Activated CD8-positive, alpha-beta memory T cell treated with anti-CD3 and anti-CD28 coated beads, Interleukin-2, amount 10 ng/mL, durations not matched to agents 7 days and 5 days (primary cell): ENCODE measurements at regions not wholly inside any gene's neighbourhood (a gene's known extent, or its start where the extent isn't known, plus 50 kb on each side); places are given as distances from the start of the nearest gene placed in this dataset.
A peak's percentile ranks its signal among the peaks of the same experiment; 100 is the strongest.

ENCODE experiments used
- ATAC-seq: fragments of 150-1000 bp; cut with Tn5 transposase; one replicate; pipeline ENCODE4 v1.10.0; 2021; ENCODE audit warnings: moderate library complexity
- CTCF ChIA-PET: fragments of 350-600 bp; sonication (Branson Sonifier 250); formaldehyde crosslinking; loops from one replicate; lab custom pipeline; 2021; ENCODE audit warnings: antibody characterized with exemption; lab: Charles Lee
- DNase-seq: peaks from one replicate; pipeline ENCODE4 v3.0.0-alpha.2; 2020
- H3K27ac Mint-ChIP-seq: one replicate; pipeline ENCODE4 v1.8.0; 2021; ENCODE audit warnings: mild to moderate bottlenecking, mixed read lengths
- H3K27me3 Mint-ChIP-seq: one replicate; pipeline ENCODE4 v1.8.0; 2021; ENCODE audit warnings: mixed read lengths
- H3K36me3 Mint-ChIP-seq: one replicate; pipeline ENCODE4 v1.8.0; 2021; ENCODE audit warnings: mild to moderate bottlenecking, mixed read lengths
- H3K4me1 Mint-ChIP-seq: one replicate; pipeline ENCODE4 v1.8.0; 2021; ENCODE audit warnings: mixed read lengths
- H3K4me3 Mint-ChIP-seq: one replicate; pipeline ENCODE4 v1.8.0; 2021; ENCODE audit warnings: mild to moderate bottlenecking, moderate library complexity, mixed read lengths
- H3K9me3 Mint-ChIP-seq: one replicate; pipeline ENCODE4 v1.8.0; 2022; ENCODE audit warnings: low read depth, mixed read lengths

DNA sequence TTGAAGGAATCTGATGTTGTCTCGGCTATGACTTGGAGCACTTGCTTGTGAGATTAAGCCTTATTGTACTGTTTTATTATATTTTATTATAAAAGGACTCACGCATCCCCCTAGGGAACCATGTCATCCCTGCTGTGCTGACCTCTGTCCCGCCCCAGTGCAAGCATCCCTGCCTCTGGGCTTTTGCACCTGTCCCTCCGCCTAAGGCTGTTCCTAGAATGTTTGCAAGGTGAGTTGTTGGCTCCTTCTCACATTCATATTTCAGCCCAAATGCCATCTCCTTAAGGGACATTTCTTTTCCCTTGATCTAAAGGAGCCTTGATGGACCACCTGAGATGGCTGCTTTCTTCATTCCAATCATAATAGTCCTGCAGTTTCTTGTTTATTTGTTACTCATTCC lies 236.9 kb upstream of the IGFBP3 start:
- ATAC-seq (no peak), DNase-seq (no peak)
- H3K27ac Mint-ChIP-seq, result no peak overlapping the region
- peaks cover 4% of the 10 kb centered on the region for H3K4me1 Mint-ChIP-seq
- no peaks in the 10 kb centered on the region for H3K9me3 Mint-ChIP-seq
- no peaks in the 10 kb centered on the region for H3K36me3 Mint-ChIP-seq
- H3K4me3 Mint-ChIP-seq, result no peak overlapping the region
- CTCF ChIA-PET, result no interaction called here
- no peaks in the 10 kb centered on the region for H3K27me3 Mint-ChIP-seq

- Mint-ChIP-seq H3K9me3 (peaks cover 2% of the 10 kb centered on the region), H3K4me1 (peaks cover 4% of the 10 kb centered on the region), H3K27ac (no peak overlapping the region), H3K4me3 (no peak overlapping the region), H3K36me3 (no peaks in the 10 kb centered on the region), H3K27me3 (no peaks in the 10 kb centered on the region)
- no peak for ATAC-seq
- CTCF ChIA-PET, result no interaction called here
- DNase-seq, result no peak
These were observed 236.3 kb upstream of the IGFBP3 start for GRCh38 chr7:46157404-46157803.

GRCh38 chr7:46156853-46157252 lies 235.8 kb upstream of the IGFBP3 start:
- H3K27ac Mint-ChIP-seq, result no peak overlapping the region
- CTCF ChIA-PET, result no interaction called here
- DNase-seq (no peak), ATAC-seq (no peak)
- H3K36me3 Mint-ChIP-seq, result no peaks in the 10 kb centered on the region
- no peak overlapping the region for H3K4me3 Mint-ChIP-seq
- peaks cover 4% of the 10 kb centered on the region for H3K4me1 Mint-ChIP-seq
- H3K9me3 Mint-ChIP-seq, result peaks cover 2% of the 10 kb centered on the region
- H3K27me3 Mint-ChIP-seq, result no peaks in the 10 kb centered on the region

DNA sequence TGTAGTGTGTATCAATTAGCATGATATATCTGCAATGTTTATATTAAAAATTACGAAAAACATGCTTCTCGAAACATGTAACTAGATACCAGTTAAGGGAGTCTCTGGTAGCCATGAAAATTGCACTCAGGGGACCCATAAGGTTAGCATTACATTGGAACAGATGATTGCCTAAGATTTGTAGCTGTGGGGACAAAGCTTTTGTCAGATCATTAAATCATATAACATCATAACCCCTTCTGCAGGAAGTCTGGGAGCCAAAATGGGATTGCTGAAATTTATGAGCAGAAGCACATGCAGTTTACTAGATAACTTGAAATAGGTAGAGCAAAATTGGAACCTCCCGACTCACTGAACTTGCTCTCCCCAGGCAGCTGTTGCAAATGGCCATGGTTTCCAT lies 235.0 kb upstream of the IGFBP3 start:
- Mint-ChIP-seq H3K4me3 (no peak overlapping the region), H3K36me3 (no peaks in the 10 kb centered on the region), H3K4me1 (peaks cover 4% of the 10 kb centered on the region), H3K27ac (no peak overlapping the region), H3K27me3 (no peaks in the 10 kb centered on the region), H3K9me3 (peaks cover 2% of the 10 kb centered on the region)
- CTCF ChIA-PET, result no interaction called here
- ATAC-seq, result no peak
- DNase-seq, result no peak

DNA sequence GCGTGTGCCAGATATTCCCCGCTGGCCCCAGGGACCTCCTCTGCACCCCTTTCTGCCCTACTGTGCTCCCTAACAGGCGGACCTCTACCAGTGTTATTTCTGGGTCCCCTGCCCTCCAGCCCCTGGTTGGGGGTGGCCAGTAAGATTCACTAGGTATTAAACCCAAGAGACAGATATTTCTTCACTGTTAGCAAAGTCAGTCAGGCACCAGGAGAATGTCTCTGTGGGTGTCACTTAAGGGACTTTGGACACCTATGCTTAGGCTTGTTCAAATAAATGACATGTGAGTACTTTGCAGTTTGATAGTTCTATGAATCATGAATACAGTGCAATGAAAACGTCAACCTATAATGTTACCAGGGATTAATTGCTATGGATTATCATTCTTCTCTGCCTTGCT lies 234.3 kb upstream of the IGFBP3 start:
- ATAC-seq, result no peak
- Mint-ChIP-seq H3K27ac (no peak overlapping the region), H3K9me3 (peaks cover 2% of the 10 kb centered on the region), H3K36me3 (no peaks in the 10 kb centered on the region), H3K4me3 (no peak overlapping the region), H3K27me3 (no peaks in the 10 kb centered on the region), H3K4me1 (peaks cover 4% of the 10 kb centered on the region)
- DNase-seq, result no peak
- CTCF ChIA-PET, result no interaction called here

GRCh38 chr7:46153951-46154787 lies 233.1 kb upstream of the IGFBP3 start:
- Mint-ChIP-seq H3K27ac (no peak overlapping the region), H3K9me3 (peaks cover 2% of the 10 kb centered on the region), H3K4me1 (peaks cover 4% of the 10 kb centered on the region), H3K36me3 (no peaks in the 10 kb centered on the region), H3K27me3 (no peaks in the 10 kb centered on the region), H3K4me3 (no peak overlapping the region)
- peak; percentile 30 for ATAC-seq
- CTCF ChIA-PET, result interaction anchor here (0.7 kb wide), 1 partner anchor 226 kb away, joined by 3 read pairs; no protein-coding TSS in a partner anchor
- DNase-seq, result no peak

- DNase-seq, result no peak
- CTCF ChIA-PET, result interaction anchor here (0.7 kb wide), 1 partner anchor 227 kb away, joined by 3 read pairs; no protein-coding TSS in a partner anchor
- peak overlapping the region; percentile 50 for H3K27ac Mint-ChIP-seq
- peaks cover 2% of the 10 kb centered on the region for H3K9me3 Mint-ChIP-seq
- ATAC-seq, result no peak
- H3K4me1 Mint-ChIP-seq, result peaks cover 4% of the 10 kb centered on the region
- no peak overlapping the region for H3K4me3 Mint-ChIP-seq
- H3K36me3 Mint-ChIP-seq, result no peaks in the 10 kb centered on the region
- H3K27me3 Mint-ChIP-seq, result no peaks in the 10 kb centered on the region
These were observed 232.5 kb upstream of the IGFBP3 start for GRCh38 chr7:46153583-46153950.

DNA sequence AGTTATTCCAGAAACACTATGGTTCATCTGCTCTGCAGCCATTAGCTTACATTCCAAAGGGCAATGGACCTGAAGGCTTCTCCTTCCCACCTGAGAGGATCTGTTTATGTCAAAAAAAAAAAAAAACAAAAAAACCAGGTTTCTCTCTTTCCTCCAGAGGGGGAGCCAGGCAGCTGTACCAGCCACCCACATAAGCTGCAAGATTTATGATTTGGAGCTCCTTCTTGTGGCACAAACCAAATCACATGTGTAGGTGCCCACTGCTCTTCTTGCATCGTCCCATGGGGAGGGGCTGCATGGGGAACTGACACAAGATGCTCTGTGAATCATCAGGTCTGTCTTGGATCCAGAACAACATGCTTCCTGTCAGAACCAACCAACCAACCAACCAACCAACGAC lies 231.6 kb upstream of the IGFBP3 start:
- ATAC-seq (no peak), DNase-seq (no peak)
- Mint-ChIP-seq H3K27ac (no peak overlapping the region), H3K36me3 (no peaks in the 10 kb centered on the region), H3K27me3 (no peaks in the 10 kb centered on the region), H3K4me1 (peaks cover 4% of the 10 kb centered on the region), H3K9me3 (peaks cover 2% of the 10 kb centered on the region), H3K4me3 (no peak overlapping the region)
- CTCF ChIA-PET, result no interaction called here

GRCh38 chr7:46150721-46151120 lies 229.6 kb upstream of the IGFBP3 start:
- ATAC-seq, result no peak
- Mint-ChIP-seq H3K4me1 (peaks cover 4% of the 10 kb centered on the region), H3K9me3 (peaks cover 4% of the 10 kb centered on the region), H3K27ac (no peak overlapping the region), H3K27me3 (no peaks in the 10 kb centered on the region), H3K4me3 (no peak overlapping the region), H3K36me3 (no peaks in the 10 kb centered on the region)
- DNase-seq, result no peak
- CTCF ChIA-PET, result no interaction called here

DNA sequence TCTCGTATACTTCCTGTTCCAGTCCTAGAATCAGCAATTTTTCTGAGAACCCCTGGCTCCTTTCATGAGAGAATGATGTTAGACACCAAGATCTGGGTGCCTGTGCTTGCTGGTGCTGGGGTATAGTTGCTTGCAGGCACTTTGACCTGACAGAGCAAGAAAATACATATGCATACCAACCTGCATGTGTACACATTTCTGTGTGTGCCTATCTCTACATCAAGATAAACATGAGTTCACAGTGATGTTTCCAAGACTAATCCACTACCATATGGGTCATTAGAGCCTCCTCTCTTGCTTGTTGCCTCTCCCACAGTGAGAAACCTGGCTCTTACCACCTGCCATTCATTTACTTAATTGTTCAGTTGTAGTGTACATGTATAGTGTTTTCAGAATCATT lies 229.1 kb upstream of the IGFBP3 start:
- CTCF ChIA-PET, result no interaction called here
- Mint-ChIP-seq H3K4me1 (peaks cover 4% of the 10 kb centered on the region), H3K36me3 (no peaks in the 10 kb centered on the region), H3K27ac (no peak overlapping the region), H3K27me3 (no peaks in the 10 kb centered on the region), H3K9me3 (peaks cover 4% of the 10 kb centered on the region), H3K4me3 (no peak overlapping the region)
- no peak for DNase-seq
- no peak for ATAC-seq

- Mint-ChIP-seq H3K27me3 (no peaks in the 10 kb centered on the region), H3K27ac (no peak overlapping the region), H3K4me1 (no peaks in the 10 kb centered on the region), H3K36me3 (no peaks in the 10 kb centered on the region), H3K9me3 (peaks cover 4% of the 10 kb centered on the region), H3K4me3 (no peak overlapping the region)
- ATAC-seq (no peak), DNase-seq (no peak)
- CTCF ChIA-PET, result no interaction called here
These were observed 226.8 kb upstream of the IGFBP3 start for GRCh38 chr7:46147871-46148270.

GRCh38 chr7:46146454-46147255 lies 225.6 kb upstream of the IGFBP3 start:
- no peak overlapping the region for H3K4me3 Mint-ChIP-seq

DNA sequence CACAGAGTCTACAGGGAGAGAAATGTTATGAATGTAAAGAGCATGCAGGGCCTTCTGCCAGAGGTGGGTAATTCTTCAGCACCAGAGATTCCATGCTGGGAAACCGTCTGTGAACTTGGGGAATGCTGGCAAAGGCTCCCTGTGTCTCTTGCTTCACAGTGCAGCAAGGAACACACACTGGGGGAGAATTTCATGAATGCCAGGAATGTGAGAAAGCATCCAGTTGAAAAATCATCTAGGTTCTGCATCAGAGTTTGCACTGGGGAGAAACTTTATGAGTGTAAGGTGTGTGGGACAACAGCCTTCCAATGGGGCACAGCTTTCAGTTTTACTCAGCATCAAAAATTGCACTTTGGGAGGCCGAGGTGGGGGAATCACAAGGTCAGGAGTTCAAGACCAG lies 224.3 kb upstream of the IGFBP3 start:
- Mint-ChIP-seq H3K36me3 (no peaks in the 10 kb centered on the region), H3K27me3 (no peaks in the 10 kb centered on the region), H3K4me3 (no peak overlapping the region), H3K4me1 (no peaks in the 10 kb centered on the region), H3K27ac (no peak overlapping the region), H3K9me3 (peaks cover 2% of the 10 kb centered on the region)
- ATAC-seq (no peak), DNase-seq (no peak)
- CTCF ChIA-PET, result no interaction called here

More at GRCh38 chr7:46146454-46147255, 225.6 kb upstream of the IGFBP3 start:
- Mint-ChIP-seq H3K27me3 (no peaks in the 10 kb centered on the region), H3K4me1 (no peaks in the 10 kb centered on the region), H3K9me3 (peaks cover 2% of the 10 kb centered on the region), H3K36me3 (no peaks in the 10 kb centered on the region), H3K27ac (no peak overlapping the region)
- no peak for DNase-seq
- CTCF ChIA-PET, result no interaction called here
- ATAC-seq, result no peak
